ENCODE measurements at regions not wholly inside any gene's neighbourhood (a gene's known extent, or its start where the extent isn't known, plus 50 kb on each side); places are given as distances from the start of the nearest gene placed in this dataset.

- Histone ChIP-seq H3K27me3 (no peaks in the 10 kb centered on the region), H3K4me3 (no peak overlapping the region), H3K36me3 (replicated peaks in 1 of 2) (no peaks in the 10 kb centered on the region), H3K9me3 (replicated peaks in 1 of 3) (no peaks in the 10 kb centered on the region), H3K4me1 (replicated peaks in 1 of 2) (peaks cover 4 to 7% of the 10 kb centered on the region in 2 donors), H3K27ac (no peak overlapping the region)
- intact Hi-C loops (cut with DNase I) = no loop called here
- no peak for DNase-seq
- TF ChIP-seq CTCF (IDR thresholded peaks at IDR 0.05) (no peak), POLR2A (IDR thresholded peaks at IDR 0.05) (no peak)
Observed at GRCh38 chr3:132198516-132198915, 118.7 kb upstream of the ACP3 start.

GRCh38 chr3:132199451-132199850 is 117.8 kb upstream of the ACP3 start:
- Histone ChIP-seq H3K36me3 (replicated peaks in 1 of 2) (no peaks in the 10 kb centered on the region), H3K4me1 (replicated peaks in 1 of 2) (peaks cover 4 to 7% of the 10 kb centered on the region in 2 donors), H3K27ac (no peak overlapping the region), H3K27me3 (no peaks in the 10 kb centered on the region), H3K9me3 (replicated peaks in 1 of 3) (no peaks in the 10 kb centered on the region), H3K4me3 (no peak overlapping the region)
- intact Hi-C loops (cut with DNase I) = no loop called here
- 43 to 66% (median 54%) methylated on average over 1 of the region's 1 CpG for WGBS, 4 donors
- no peak for TF ChIP-seq POLR2A (IDR thresholded peaks at IDR 0.05)
- TF ChIP-seq CTCF (IDR thresholded peaks at IDR 0.05) = no peak
- no peak for DNase-seq

DNA sequence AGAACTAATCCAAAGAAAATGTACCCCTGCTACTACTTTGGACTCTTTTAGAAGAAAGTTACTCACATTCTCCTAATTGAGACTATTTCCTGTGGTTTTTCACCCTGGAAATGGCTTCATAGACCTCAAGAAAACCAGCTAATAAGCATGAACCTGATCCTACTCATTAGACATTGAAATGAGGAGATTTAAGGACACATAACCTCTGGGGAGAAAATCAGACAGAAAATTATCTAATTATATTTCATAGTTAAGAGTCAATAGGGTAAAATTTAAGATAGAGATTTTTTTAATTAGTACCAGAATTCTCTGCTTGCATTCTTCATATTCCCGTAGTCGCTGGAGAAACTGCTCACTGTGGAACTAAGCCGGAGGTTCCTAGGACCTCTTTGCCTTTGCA is 114.6 kb upstream of the ACP3 start:
- DNase-seq = no peak
- TF ChIP-seq POLR2A (IDR thresholded peaks at IDR 0.05) (no peak), CTCF (IDR thresholded peaks at IDR 0.05) (no peak)
- Histone ChIP-seq H3K4me3 (no peak overlapping the region), H3K4me1 (replicated peaks in 1 of 2) (no peaks in the 10 kb centered on the region), H3K36me3 (replicated peaks in 1 of 2) (no peaks in the 10 kb centered on the region), H3K27ac (no peak overlapping the region), H3K27me3 (no peaks in the 10 kb centered on the region), H3K9me3 (replicated peaks in 1 of 3) (no peaks in the 10 kb centered on the region)
- intact Hi-C loops (cut with DNase I) = no loop called here
- WGBS, 4 donors = 91 to 96% (median 95%) methylated on average over 3 of the region's 3 CpGs

GRCh38 chr3:132203889-132204596 is 113.2 kb upstream of the ACP3 start:
- Histone ChIP-seq H3K9me3 (replicated peaks in 1 of 3) (no peaks in the 10 kb centered on the region), H3K27ac (no peak overlapping the region), H3K4me1 (replicated peaks in 1 of 2) (no peaks in the 10 kb centered on the region), H3K36me3 (replicated peaks in 1 of 2) (no peaks in the 10 kb centered on the region), H3K4me3 (no peak overlapping the region), H3K27me3 (no peaks in the 10 kb centered on the region)
- TF ChIP-seq POLR2A (IDR thresholded peaks at IDR 0.05) (no peak), CTCF (IDR thresholded peaks at IDR 0.05) (no peak)
- no peak for DNase-seq
- 71 to 82% (median 73%) methylated on average over 3 of the region's 3 CpGs for WGBS, 4 donors
- intact Hi-C loops (cut with DNase I) = no loop called here

Data from adrenal gland (tissue), 9 donors.